H9 (cell line): ENCODE measurements at regions not wholly inside any gene's neighbourhood (a gene's known extent, or its start where the extent isn't known, plus 50 kb on each side); places are given as distances from the start of the nearest gene placed in this dataset.

Experiments
- DNase-seq: peaks from one replicate; pipeline ENCODE4 v3.0.0-alpha.2; 2017
- H2AFZ ChIP-seq: one replicate; pipeline ENCODE4 v1.6.1; 2013; ENCODE audit warnings: mild to moderate bottlenecking, low read length, control low read depth, moderate library complexity
- H2AK5ac ChIP-seq: 2 replicates; pipeline ENCODE4 v1.6.1; 2013; ENCODE audit warnings: low read length, control low read depth, mixed read lengths; ENCODE audit not compliant: insufficient read length
- H2BK120ac ChIP-seq: one replicate; pipeline ENCODE4 v1.6.1; 2013; ENCODE audit warnings: low read depth, mild to moderate bottlenecking, low read length, control low read depth, inconsistent platforms; ENCODE audit not compliant: poor library complexity, severe bottlenecking
- H2BK12ac ChIP-seq: 2 replicates; pipeline ENCODE4 v1.6.1; 2013; ENCODE audit warnings: low read length, control low read depth, mixed read lengths, low read depth; ENCODE audit not compliant: insufficient read length
- H2BK15ac ChIP-seq: 2 replicates; pipeline ENCODE4 v1.6.1; 2013; ENCODE audit warnings: low read depth, low read length, control low read depth
- H2BK20ac ChIP-seq: one replicate; pipeline ENCODE4 v1.6.1; 2013; ENCODE audit warnings: low read depth, mild to moderate bottlenecking, low read length, control low read depth, inconsistent platforms; ENCODE audit not compliant: poor library complexity, severe bottlenecking
- H2BK5ac ChIP-seq: 2 replicates; pipeline ENCODE4 v1.6.1; 2013; ENCODE audit warnings: low read length, control low read depth, mixed read lengths; ENCODE audit not compliant: insufficient read length
- H3K14ac ChIP-seq: 2 replicates; pipeline ENCODE4 v1.6.1; 2013; ENCODE audit warnings: low read length, control low read depth; ENCODE audit not compliant: insufficient read depth
- H3K18ac ChIP-seq: 2 replicates; pipeline ENCODE4 v1.6.1; 2013; ENCODE audit warnings: low read depth, mild to moderate bottlenecking, mixed read lengths, low read length, control low read depth; ENCODE audit not compliant: insufficient read length
- H3K23ac ChIP-seq: 2 replicates; pipeline ENCODE4 v1.6.1; 2013; ENCODE audit warnings: low read length, control low read depth, mixed read lengths, low read depth; ENCODE audit not compliant: insufficient read length
- H3K23me2 ChIP-seq: 2 replicates; pipeline ENCODE4 v1.6.1; 2013; ENCODE audit warnings: low read depth, mild to moderate bottlenecking, mixed read lengths, low read length, control low read depth; ENCODE audit not compliant: insufficient read length, poor library complexity, severe bottlenecking
- H3K27ac ChIP-seq: 2 replicates; pipeline ENCODE4 v1.5.1; 2013; ENCODE audit warnings: low read length, control low read depth, mixed read lengths, low read depth; ENCODE audit not compliant: insufficient read length
- H3K27me3 ChIP-seq: 2 replicates; pipeline ENCODE4 v1.6.1; 2013; ENCODE audit warnings: low read length, control low read depth, inconsistent platforms; ENCODE audit not compliant: insufficient read depth
- H3K4ac ChIP-seq: 2 replicates; pipeline ENCODE4 v1.6.1; 2013; ENCODE audit warnings: low read depth, mild to moderate bottlenecking, control low read depth, inconsistent platforms, low read length, moderate library complexity
- H3K4me1 ChIP-seq: 2 replicates; pipeline ENCODE4 v1.6.1; 2013; ENCODE audit warnings: low read length, control low read depth, inconsistent platforms; ENCODE audit not compliant: insufficient read depth
- H3K4me2 ChIP-seq: 2 replicates; pipeline ENCODE4 v1.6.1; 2013; ENCODE audit warnings: low read length, control low read depth, mixed read lengths; ENCODE audit not compliant: insufficient read length, insufficient read depth
- H3K56ac ChIP-seq: 2 replicates; pipeline ENCODE4 v1.6.1; 2013; ENCODE audit warnings: low read depth, mild to moderate bottlenecking, mixed read lengths, low read length, control low read depth; ENCODE audit not compliant: insufficient read length
- H3K79me1 ChIP-seq: 2 replicates; pipeline ENCODE4 v1.6.1; 2013; ENCODE audit warnings: low read depth, mild to moderate bottlenecking, moderate library complexity, low read length, control low read depth, inconsistent platforms; ENCODE audit not compliant: insufficient read depth, poor library complexity, severe bottlenecking
- H3K79me2 ChIP-seq: 2 replicates; pipeline ENCODE4 v1.6.1; 2013; ENCODE audit warnings: low read length, control low read depth, inconsistent platforms; ENCODE audit not compliant: insufficient read depth
- H3K9ac ChIP-seq: 2 replicates; pipeline ENCODE4 v1.6.1; 2013; ENCODE audit warnings: low read length, control low read depth, mixed read lengths; ENCODE audit not compliant: insufficient read length; ENCODE audit errors: extremely low read depth
- H3K9me3 ChIP-seq: one replicate; pipeline ENCODE4 v1.6.1; 2013; ENCODE audit warnings: low read depth, low read length, inconsistent platforms; ENCODE audit not compliant: control insufficient read depth
- H3T11ph ChIP-seq: one replicate; pipeline ENCODE4 v1.6.1; 2013; ENCODE audit warnings: mild to moderate bottlenecking, low read length, control low read depth, inconsistent platforms
- H4K20me1 ChIP-seq: one replicate; pipeline ENCODE4 v1.6.1; 2013; ENCODE audit not compliant: control insufficient read depth, insufficient read length, insufficient read depth
- H4K5ac ChIP-seq: 2 replicates; pipeline ENCODE4 v1.6.1; 2013; ENCODE audit warnings: low read depth, mild to moderate bottlenecking, mixed read lengths, low read length, control low read depth; ENCODE audit not compliant: insufficient read length
- H4K8ac ChIP-seq: replicated peaks from 2 replicates; pipeline ENCODE4 v1.6.1; 2013; ENCODE audit warnings: low read length, control low read depth, mixed read lengths, low read depth; ENCODE audit not compliant: insufficient read length
- H4K91ac ChIP-seq: 2 replicates; pipeline ENCODE4 v1.6.1; 2013; ENCODE audit warnings: low read depth, mild to moderate bottlenecking, moderate library complexity, mixed read lengths, low read length, control low read depth; ENCODE audit not compliant: insufficient read length
- H3K27ac Mint-ChIP-seq, 3 experiments: 2 replicates in 2 of 3; 3 replicates in 1 of 3; pipeline ENCODE4 v1.8.0; 2020 to 2021; ENCODE audit warnings: mixed read lengths in 3 of 3, mild to moderate bottlenecking in 1 of 3, moderate library complexity in 1 of 3
- H3K27me3 Mint-ChIP-seq: 2 replicates; pipeline ENCODE4 v1.8.0; 2021; ENCODE audit warnings: low read depth, mild to moderate bottlenecking, moderate library complexity, mixed read lengths
- H3K36me3 Mint-ChIP-seq, 3 experiments: 2 replicates in 2 of 3; 3 replicates in 1 of 3; pipeline ENCODE4 v1.8.0; 2020 to 2021; ENCODE audit warnings: low read depth in 3 of 3, mixed read lengths in 3 of 3; ENCODE audit not compliant: insufficient read depth in 1 of 3
- H3K4me1 Mint-ChIP-seq, 2 experiments: 2 replicates each; pipeline ENCODE4 v1.8.0; 2020; ENCODE audit warnings: mixed read lengths in 2 of 2
- H3K4me3 Mint-ChIP-seq, 2 experiments: 2 replicates in 1 of 2; 3 replicates in 1 of 2; pipeline ENCODE4 v1.8.0; 2020 to 2021; ENCODE audit warnings: mild to moderate bottlenecking in 2 of 2, mixed read lengths in 2 of 2, moderate library complexity in 1 of 2
- H3K9me3 Mint-ChIP-seq, 2 experiments: 2 replicates in 1 of 2; 3 replicates in 1 of 2; pipeline ENCODE4 v1.8.0; 2020; ENCODE audit warnings: mild to moderate bottlenecking in 2 of 2, mixed read lengths in 2 of 2, moderate library complexity in 1 of 2
- WGBS: extraction: QIAGEN DNeasy Blood & Tissue Kit; methylation state at CpG from one replicate; pipeline ENCODE4 v1.1.7; 2013; ENCODE audit warnings: missing lambda C conversion rate, low lambda C conversion rate, mixed read lengths; ENCODE audit not compliant: insufficient read length; ENCODE audit errors: extremely low coverage; 5-methylcytosine and 5-hydroxymethylcytosine counted together
- TF ChIP-seq, protein P1 (sequence below): fragments of 200-600 bp; sonication (generic); conservative IDR thresholded peaks from 3 replicates; pipeline ENCODE4 v1.8.0; 2021; ENCODE audit warnings: antibody characterized with exemption, mild to moderate bottlenecking

DNA sequence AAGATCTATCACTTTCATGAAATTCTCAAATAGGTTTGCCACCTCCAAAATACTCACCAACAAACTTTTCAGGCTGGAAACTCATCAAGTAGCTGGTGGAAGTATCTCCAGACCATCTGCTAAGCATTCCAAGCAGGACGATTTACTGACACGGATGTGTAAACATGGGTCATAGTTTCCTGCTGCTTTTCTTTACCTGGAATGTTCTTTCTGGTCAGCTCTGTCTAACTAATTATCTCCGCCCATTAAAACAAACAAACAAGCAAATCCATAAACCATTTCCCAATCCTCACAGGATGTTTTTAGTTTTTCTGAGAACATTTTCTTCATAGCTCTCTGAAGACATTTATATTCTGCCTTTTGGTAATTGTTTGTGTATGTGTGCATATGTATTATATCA, 397.0 kb downstream of the METTL15 start:
- no peak overlapping the region for H3K27ac ChIP-seq
- no CpG with 5 or more reads among the region's 3 CpGs for WGBS
- no peaks in the 10 kb centered on the region for H3K9me3 Mint-ChIP-seq

More for the DNA sequence above, 397.0 kb downstream of the METTL15 start:
- Histone ChIP-seq H2BK12ac (no peak overlapping the region), H4K91ac (no peak overlapping the region), H3K79me1 (no peaks in the 10 kb centered on the region), H3K4me2 (no peak overlapping the region), H2BK20ac (no peak overlapping the region), H2AK5ac (no peak overlapping the region), H4K20me1 (no peaks in the 10 kb centered on the region), H2AFZ (no peak overlapping the region), H4K8ac (no peak overlapping the region), H3T11ph (no peak overlapping the region), H2BK5ac (no peak overlapping the region), H3K56ac (no peak overlapping the region), H3K79me2 (no peaks in the 10 kb centered on the region), H2BK120ac (no peak overlapping the region), H3K4me1 (no peaks in the 10 kb centered on the region), H3K18ac (no peak overlapping the region), H3K27me3 (peaks cover 1% of the 10 kb centered on the region; the same call in 1 of the 2 replicates), H3K9ac (no peak overlapping the region), H3K23me2 (no peaks in the 10 kb centered on the region), H3K4ac (no peak overlapping the region), H4K5ac (no peak overlapping the region), H2BK15ac (no peak overlapping the region), H3K9me3 (no peaks in the 10 kb centered on the region), H3K23ac (no peak overlapping the region), H3K14ac (no peak overlapping the region)
- no peak for DNase-seq
- TF ChIP-seq, protein P1, sequence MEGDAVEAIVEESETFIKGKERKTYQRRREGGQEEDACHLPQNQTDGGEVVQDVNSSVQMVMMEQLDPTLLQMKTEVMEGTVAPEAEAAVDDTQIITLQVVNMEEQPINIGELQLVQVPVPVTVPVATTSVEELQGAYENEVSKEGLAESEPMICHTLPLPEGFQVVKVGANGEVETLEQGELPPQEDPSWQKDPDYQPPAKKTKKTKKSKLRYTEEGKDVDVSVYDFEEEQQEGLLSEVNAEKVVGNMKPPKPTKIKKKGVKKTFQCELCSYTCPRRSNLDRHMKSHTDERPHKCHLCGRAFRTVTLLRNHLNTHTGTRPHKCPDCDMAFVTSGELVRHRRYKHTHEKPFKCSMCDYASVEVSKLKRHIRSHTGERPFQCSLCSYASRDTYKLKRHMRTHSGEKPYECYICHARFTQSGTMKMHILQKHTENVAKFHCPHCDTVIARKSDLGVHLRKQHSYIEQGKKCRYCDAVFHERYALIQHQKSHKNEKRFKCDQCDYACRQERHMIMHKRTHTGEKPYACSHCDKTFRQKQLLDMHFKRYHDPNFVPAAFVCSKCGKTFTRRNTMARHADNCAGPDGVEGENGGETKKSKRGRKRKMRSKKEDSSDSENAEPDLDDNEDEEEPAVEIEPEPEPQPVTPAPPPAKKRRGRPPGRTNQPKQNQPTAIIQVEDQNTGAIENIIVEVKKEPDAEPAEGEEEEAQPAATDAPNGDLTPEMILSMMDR = no peak
- Mint-ChIP-seq H3K4me3 (no peak overlapping the region), H3K36me3 (no peaks in the 10 kb centered on the region; a peak in 1 of 7 replicates), H3K4me1 (peaks cover 0 to 2% of the 10 kb centered on the region in 2 experiments; a peak in 1 of 4 replicates), H3K27ac (no peak overlapping the region; a peak in 1 of 7 replicates), H3K27me3 (no peaks in the 10 kb centered on the region)
